Posterior vena cava (tissue), 2 donors: ENCODE measurements at regions not wholly inside any gene's neighbourhood (a gene's known extent, or its start where the extent isn't known, plus 50 kb on each side); places are given as distances from the start of the nearest gene placed in this dataset.

Experiments used
- DNase-seq: peaks from one replicate; pipeline ENCODE4 v3.0.0-alpha.2; 2020; ENCODE audit warnings: low spot score
- intact Hi-C, 2 donors: fragments of 100-400 bp; cut with DNase I; formaldehyde crosslinking; loops; one replicate each; pipeline versions ENCODE4 v1.14.1 to v1.14.2; 2022 to 2023
- donor health status: DM: yes; HTN: yes; CAD: no.
- donor health status: DM: yes; HTN: yes; CAD: no.

DNA sequence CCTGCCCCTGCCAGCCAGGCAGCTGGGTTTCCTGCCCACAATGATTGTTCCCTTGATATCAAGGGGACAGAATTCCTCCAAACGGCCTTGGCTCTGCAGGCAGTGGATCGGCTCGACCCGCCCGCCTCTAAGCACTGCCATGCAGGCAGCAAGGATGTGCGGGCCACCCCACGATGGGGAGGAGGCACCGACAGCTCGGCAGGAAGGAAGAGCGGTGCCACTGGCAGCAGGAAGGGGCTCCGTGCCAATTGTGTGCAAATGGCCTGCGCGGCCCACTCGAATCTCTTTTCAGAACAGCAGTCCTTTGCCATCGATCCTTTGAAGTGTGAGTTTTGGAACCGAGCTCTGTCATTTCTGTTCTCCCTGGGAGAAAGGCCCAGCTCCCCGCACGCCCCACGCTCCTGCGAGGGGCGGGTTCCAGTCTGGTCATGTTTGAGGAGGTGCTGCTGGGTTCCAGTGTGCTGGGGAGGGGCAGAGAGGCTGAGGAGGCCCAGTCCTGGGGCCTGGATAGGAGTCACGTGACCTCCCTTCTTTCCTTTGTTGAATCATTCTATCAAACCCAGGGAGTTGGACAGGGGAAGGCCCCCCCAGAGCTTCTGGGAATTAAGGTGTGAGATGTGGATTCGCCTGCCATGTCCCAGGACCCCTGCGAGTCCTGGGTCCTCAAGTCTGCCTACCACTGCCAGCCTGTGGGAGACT is 406.0 kb downstream of the CTTN start:
- intact Hi-C loops, result no loop called here
- no peak for DNase-seq

GRCh38 chr11:70805243-70805642 is 406.9 kb downstream of the CTTN start:
- no peak for DNase-seq
- intact Hi-C loops, result no loop called here

DNA sequence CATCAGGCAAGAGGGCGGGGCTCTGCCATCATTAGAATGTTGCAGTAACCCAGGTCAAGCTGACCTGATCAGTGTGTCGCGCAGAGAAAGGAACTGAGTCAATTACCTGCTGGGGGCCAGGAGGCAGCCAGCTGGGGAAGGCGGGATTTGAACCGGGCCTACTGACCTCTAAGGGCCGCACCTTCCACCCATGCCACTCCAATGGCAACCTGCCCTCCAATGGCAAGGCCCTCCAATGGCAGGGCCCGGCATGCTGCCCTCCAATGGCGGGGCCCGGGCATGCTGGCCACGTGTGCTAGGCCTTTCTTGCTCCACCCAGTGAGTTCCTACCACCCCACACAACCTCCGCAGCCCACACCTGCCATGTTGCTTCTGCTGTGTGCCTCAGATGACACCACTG is 407.6 kb downstream of the CTTN start:
- no peak for DNase-seq
- intact Hi-C loops, result no loop called here

DNA sequence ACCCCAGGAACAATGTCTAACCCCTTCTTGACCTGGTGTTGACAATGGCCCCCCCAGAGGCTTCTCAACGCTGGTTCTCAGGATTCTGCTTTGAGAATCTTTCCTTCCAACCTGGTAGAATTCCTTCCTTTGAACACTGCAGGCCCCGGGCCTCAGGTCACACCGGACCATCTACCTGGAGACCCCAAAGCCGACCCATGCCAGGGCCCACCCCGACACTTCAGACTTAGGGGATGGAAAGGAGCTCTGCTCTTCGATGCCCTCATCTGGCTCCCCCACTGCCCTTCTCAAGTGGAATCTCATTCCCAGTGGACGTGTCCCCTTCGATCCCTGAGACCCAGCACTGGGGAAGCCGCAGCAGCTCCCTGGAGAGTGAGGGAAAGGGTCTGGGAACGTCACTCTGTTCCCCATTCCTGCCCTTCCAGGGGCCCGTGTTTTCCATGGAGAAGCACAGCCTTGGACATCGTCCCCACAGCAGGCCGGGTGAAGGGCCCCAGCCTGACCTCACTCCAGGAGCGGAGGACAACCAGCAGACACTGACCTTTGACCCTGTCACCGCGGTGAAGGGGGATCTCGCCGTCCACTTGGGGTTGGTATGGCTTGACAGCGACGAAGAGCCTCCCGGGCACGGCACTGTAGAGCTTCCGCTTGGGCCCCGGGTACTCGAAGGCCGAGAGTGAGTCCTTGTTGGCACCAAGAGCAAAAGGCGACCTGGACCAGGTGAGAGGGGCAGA is 408.3 kb downstream of the CTTN start:
- intact Hi-C loops, result no loop called here

DNA sequence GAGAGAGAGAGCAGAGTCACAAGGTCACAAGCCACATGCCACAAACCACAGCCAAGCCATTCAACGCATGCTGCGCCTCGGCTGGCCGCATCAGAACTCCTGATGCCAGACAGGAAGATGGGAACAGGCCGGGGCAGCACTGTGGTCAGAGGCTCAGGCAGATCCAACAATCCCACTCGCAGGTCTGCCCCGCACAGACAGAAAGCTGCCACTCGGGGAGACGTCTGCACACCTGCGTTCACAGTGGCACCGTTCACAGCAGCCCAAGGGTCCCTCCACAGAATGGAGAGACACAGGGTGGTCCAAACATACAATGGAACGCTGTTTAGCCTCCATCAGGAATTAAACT is 408.8 kb downstream of the CTTN start:
- intact Hi-C loops, result no loop called here
- no peak for DNase-seq

More for the DNA sequence above, 408.3 kb downstream of the CTTN start:
- no peak for DNase-seq

DNA sequence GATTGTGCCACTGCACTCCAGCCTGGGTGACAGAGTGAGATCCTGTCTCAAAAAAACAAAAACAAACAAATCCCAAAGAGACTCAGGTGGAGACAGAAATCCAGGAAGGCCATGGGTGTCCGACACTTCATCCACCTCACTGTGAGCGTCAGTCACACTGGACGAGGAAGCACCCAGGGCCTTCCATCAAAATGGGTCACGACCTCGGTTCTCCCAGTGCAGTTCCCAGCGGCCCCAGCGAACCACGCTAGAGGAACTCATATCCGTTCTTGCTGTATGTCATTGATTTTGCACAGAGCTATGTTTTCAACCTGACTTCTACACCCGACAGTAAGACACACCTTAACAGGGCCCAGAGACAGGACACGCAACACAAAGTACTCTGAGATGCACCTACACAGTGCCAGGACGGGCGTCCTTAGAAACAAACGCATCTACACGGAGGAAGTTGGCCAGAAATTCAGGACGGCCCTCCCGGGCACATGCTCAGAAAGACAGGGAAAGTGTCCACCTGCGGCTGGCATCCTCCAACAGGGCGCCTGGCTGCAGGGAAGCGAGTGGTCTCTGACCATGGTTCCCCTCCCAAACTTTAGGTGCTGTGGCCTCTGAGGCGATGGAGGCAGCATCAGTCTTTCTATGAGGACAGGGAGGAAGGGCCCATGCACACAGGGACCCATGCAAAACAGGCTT is 410.5 kb downstream of the CTTN start:
- intact Hi-C loops, result no loop called here
- DNase-seq, result no peak

GRCh38 chr11:70810133-70810532 is 411.8 kb downstream of the CTTN start:
- no peak for DNase-seq
- intact Hi-C loops, result no loop called here

GRCh38 chr11:70810681-70811080 is 412.4 kb downstream of the CTTN start:
- intact Hi-C loops, result no loop called here
- no peak for DNase-seq

GRCh38 chr11:70811483-70811882 is 413.2 kb downstream of the CTTN start:
- DNase-seq, result no peak
- intact Hi-C loops, result no loop called here

GRCh38 chr11:70811915-70812314 is 413.6 kb downstream of the CTTN start:
- no peak for DNase-seq
- intact Hi-C loops, result no loop called here

GRCh38 chr11:70812472-70812871 is 414.1 kb downstream of the CTTN start:
- no peak for DNase-seq
- intact Hi-C loops, result no loop called here

DNA sequence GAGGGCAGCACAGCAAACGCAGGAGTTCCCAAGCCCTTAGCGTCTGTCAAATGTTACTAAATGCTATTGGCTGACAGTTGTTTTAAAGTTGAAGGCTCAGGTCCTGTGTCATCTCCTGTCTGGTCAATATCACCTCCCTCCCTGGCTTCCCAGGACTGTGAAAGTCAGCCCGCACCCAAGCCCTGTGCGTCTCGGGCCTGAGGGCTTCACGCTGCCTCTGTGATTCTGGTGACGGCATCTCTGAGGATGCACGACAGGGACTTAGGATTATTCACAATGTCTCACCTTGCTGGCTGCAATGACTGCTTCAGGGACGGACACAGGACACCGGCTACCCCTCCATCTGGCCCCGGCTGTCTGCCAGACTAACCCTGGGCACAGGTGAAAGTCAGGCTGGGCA is 415.3 kb downstream of the CTTN start:
- DNase-seq, result no peak
- intact Hi-C loops, result no loop called here

- DNase-seq, result no peak
- intact Hi-C loops, result no loop called here
Observed at GRCh38 chr11:70815485-70815832, 417.1 kb downstream of the CTTN start.

GRCh38 chr11:70816156-70816678 is 417.9 kb downstream of the CTTN start:
- intact Hi-C loops, result no loop called here
- no peak for DNase-seq

DNA sequence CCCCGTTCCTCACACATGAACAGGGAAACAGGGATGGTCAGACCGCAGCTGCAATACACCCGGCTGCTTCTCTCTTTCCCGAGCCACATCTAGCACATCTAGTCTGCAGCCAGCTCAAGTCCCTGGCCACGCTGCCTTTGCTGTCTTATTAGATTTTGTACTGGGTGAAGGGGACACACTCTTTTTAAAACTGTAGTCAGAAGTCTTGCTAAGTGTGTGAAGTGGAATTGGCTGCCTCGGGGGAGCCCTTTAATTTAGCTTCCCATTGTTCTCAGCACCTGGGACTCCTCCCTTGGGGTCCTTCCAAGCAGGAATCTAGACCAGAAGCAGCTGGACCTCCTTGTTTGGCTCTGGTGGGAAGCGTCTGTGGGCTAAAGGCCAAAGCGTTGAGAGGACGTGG is 420.0 kb downstream of the CTTN start:
- intact Hi-C loops, result no loop called here
- no peak for DNase-seq

GRCh38 chr11:70819022-70819421 is 420.7 kb downstream of the CTTN start:
- no peak for DNase-seq
- intact Hi-C loops, result no loop called here

DNA sequence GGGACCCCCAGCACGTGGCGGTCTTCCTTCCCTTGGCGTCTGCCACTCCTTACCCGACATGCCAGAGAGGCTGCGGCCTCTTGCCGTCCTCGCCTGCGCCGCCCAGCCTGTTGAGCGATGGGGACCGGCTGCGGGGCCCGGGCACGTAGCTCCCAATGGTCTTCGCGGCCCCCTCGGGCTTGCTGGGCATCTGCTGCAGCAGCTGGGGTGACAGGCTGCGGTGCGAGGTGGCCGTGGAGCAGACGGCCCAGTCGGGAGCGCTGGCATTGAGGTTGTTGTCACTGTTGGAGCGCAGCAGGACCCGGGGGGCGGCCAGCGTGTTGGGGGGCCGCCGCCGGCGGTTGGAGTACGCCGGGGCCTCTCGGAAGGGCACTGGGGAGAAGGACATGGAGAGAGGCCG is 422.0 kb downstream of the CTTN start:
- intact Hi-C loops, result no loop called here
- DNase-seq, result no peak

GRCh38 chr11:70820712-70821111 is 422.4 kb downstream of the CTTN start:
- intact Hi-C loops, result no loop called here
- DNase-seq, result no peak

GRCh38 chr11:70823771-70824170 is 425.4 kb downstream of the CTTN start:
- no peak for DNase-seq
- intact Hi-C loops, result no loop called here

- intact Hi-C loops, result no loop called here
- DNase-seq, result no peak
Observed at GRCh38 chr11:70824605-70825245, 426.4 kb downstream of the CTTN start.
